Stimulated activated CD4-positive, alpha-beta T cell treated with anti-CD3 and anti-CD28 coated beads, Interleukin-15, amount 100 ng/mL, for 1 hour (primary cell): ENCODE measurements at regions not wholly inside any gene's neighbourhood (a gene's known extent, or its start where the extent isn't known, plus 50 kb on each side); places are given as distances from the start of the nearest gene placed in this dataset.
"Not testable (repeated sequence)": the region's sequence is repeated elsewhere in the genome, so short reads cannot be mapped to it uniquely, and the experiment has no call there.

Source experiments
- DNase-seq, 2 donors: peaks; one replicate each; pipeline ENCODE4 v3.0.0-alpha.2; 2020; ENCODE audit warnings: low read depth in 1 of 2, low spot score in 1 of 2

GRCh38 chrY:8151561-8151960 lies 1185.7 kb upstream of the TSPY4 start:
- DNase-seq = no peak

- DNase-seq = no peak
Observed at GRCh38 chrY:8128578-8128977, 1208.7 kb upstream of the TSPY4 start.

GRCh38 chrY:8125907-8126571 lies 1211.2 kb upstream of the TSPY4 start:
- DNase-seq = no peak

GRCh38 chrY:8121825-8122224 lies 1210.3 kb upstream of the AMELY start:
- no peak for DNase-seq

- DNase-seq = no peak
Observed at GRCh38 chrY:8094429-8094828, 1182.9 kb upstream of the AMELY start.

GRCh38 chrY:8092926-8093325 lies 1181.4 kb upstream of the AMELY start:
- no peak for DNase-seq

GRCh38 chrY:8085925-8086324 lies 1174.4 kb upstream of the AMELY start:
- no peak for DNase-seq

GRCh38 chrY:8084192-8084591 lies 1172.6 kb upstream of the AMELY start:
- no peak for DNase-seq

GRCh38 chrY:8081151-8081550 lies 1169.6 kb upstream of the AMELY start:
- DNase-seq = no peak

GRCh38 chrY:8065220-8065619 lies 1153.7 kb upstream of the AMELY start:
- DNase-seq = no peak

GRCh38 chrY:8064500-8064899 lies 1152.9 kb upstream of the AMELY start:
- no peak for DNase-seq

- DNase-seq = no peak
Observed at GRCh38 chrY:8063973-8064372, 1152.4 kb upstream of the AMELY start.

GRCh38 chrY:8058613-8059012 lies 1147.1 kb upstream of the AMELY start:
- no peak for DNase-seq

GRCh38 chrY:8051340-8051739 lies 1139.8 kb upstream of the AMELY start:
- DNase-seq = no peak

- no peak for DNase-seq
Observed at GRCh38 chrY:8041238-8041637, 1129.7 kb upstream of the AMELY start.

- DNase-seq = no peak
Observed at GRCh38 chrY:8036563-8036962, 1125.0 kb upstream of the AMELY start.

- DNase-seq = no peak
Observed at GRCh38 chrY:8035653-8036052, 1124.1 kb upstream of the AMELY start.

- no peak for DNase-seq
Observed at GRCh38 chrY:8034673-8035072, 1123.1 kb upstream of the AMELY start.

- no peak for DNase-seq
Observed at GRCh38 chrY:8033200-8033599, 1121.6 kb upstream of the AMELY start.

- no peak for DNase-seq
Observed at GRCh38 chrY:8020540-8020939, 1109.0 kb upstream of the AMELY start.

- DNase-seq = no peak
Observed at GRCh38 chrY:8011515-8011914, 1100.0 kb upstream of the AMELY start.

GRCh38 chrY:8004196-8004595 lies 1092.6 kb upstream of the AMELY start:
- peak in 1 of 2 donors; percentile 0 for DNase-seq

- no peak for DNase-seq
Observed at GRCh38 chrY:7996726-7997125, 1085.2 kb upstream of the AMELY start.

- DNase-seq = not testable (repeated sequence)
Observed at GRCh38 chrY:7994781-7995180, 1083.2 kb upstream of the AMELY start.
